Neural crest cell (in vitro differentiated cells): ENCODE measurements at regions not wholly inside any gene's neighbourhood (a gene's known extent, or its start where the extent isn't known, plus 50 kb on each side); places are given as distances from the start of the nearest gene placed in this dataset.
A peak's percentile ranks its signal among the peaks of the same experiment; 100 is the strongest.

Source experiments
- DNase-seq: peaks from one replicate; pipeline ENCODE4 v3.0.0; 2021; ENCODE audit warnings: low read depth, mixed read lengths, low spot score
- H3K27ac Mint-ChIP-seq: one replicate; pipeline ENCODE4 v1.8.0; 2021; ENCODE audit warnings: mild to moderate bottlenecking, mixed read lengths; ENCODE audit not compliant: unreplicated experiment
- H3K27me3 Mint-ChIP-seq: 2 replicates; pipeline ENCODE4 v1.8.0; 2021; ENCODE audit warnings: low read depth, mild to moderate bottlenecking, mixed read lengths
- H3K36me3 Mint-ChIP-seq: 2 replicates; pipeline ENCODE4 v1.8.0; 2021; ENCODE audit warnings: low read depth, mild to moderate bottlenecking, mixed read lengths
- H3K4me1 Mint-ChIP-seq: 2 replicates; pipeline ENCODE4 v1.8.0; 2021; ENCODE audit warnings: mixed read lengths
- H3K4me3 Mint-ChIP-seq: one replicate; pipeline ENCODE4 v1.8.0; 2021; ENCODE audit warnings: mild to moderate bottlenecking, mixed read lengths
- H3K9me3 Mint-ChIP-seq: 2 replicates; pipeline ENCODE4 v1.8.0; 2021; ENCODE audit warnings: mixed read lengths
- CTCF ChIP-seq: fragments of 200-600 bp; sonication (generic); conservative IDR thresholded peaks from 2 replicates; pipeline ENCODE4 v1.5.0; 2021; ENCODE audit warnings: antibody characterized with exemption, mild to moderate bottlenecking

GRCh38 chr12:69083689-69084088, 150.7 kb upstream of the CPM start:
- Mint-ChIP-seq H3K36me3 (no peaks in the 10 kb centered on the region), H3K4me1 (no peaks in the 10 kb centered on the region), H3K4me3 (no peak overlapping the region), H3K9me3 (no peaks in the 10 kb centered on the region), H3K27me3 (no peaks in the 10 kb centered on the region), H3K27ac (no peak overlapping the region)
- DNase-seq, result no peak
- TF ChIP-seq CTCF, result no peak

- Mint-ChIP-seq H3K4me1 (no peaks in the 10 kb centered on the region), H3K9me3 (no peaks in the 10 kb centered on the region), H3K4me3 (no peak overlapping the region), H3K27ac (no peak overlapping the region), H3K27me3 (no peaks in the 10 kb centered on the region), H3K36me3 (no peaks in the 10 kb centered on the region)
- no peak for DNase-seq
- no peak for TF ChIP-seq CTCF
These were observed 151.9 kb upstream of the CPM start for GRCh38 chr12:69084816-69085378.

GRCh38 chr12:69085852-69086251, 152.9 kb upstream of the CPM start:
- Mint-ChIP-seq H3K4me1 (peaks cover 5% of the 10 kb centered on the region), H3K27me3 (peaks cover 7% of the 10 kb centered on the region), H3K4me3 (no peak overlapping the region), H3K9me3 (no peaks in the 10 kb centered on the region), H3K36me3 (no peaks in the 10 kb centered on the region), H3K27ac (no peak overlapping the region)
- no peak for TF ChIP-seq CTCF
- no peak for DNase-seq

- H3K27me3 Mint-ChIP-seq, result peaks cover 8% of the 10 kb centered on the region
- no peak for DNase-seq
- H3K36me3 Mint-ChIP-seq, result no peaks in the 10 kb centered on the region
These were observed 151.4 kb upstream of the CPSF6 start for GRCh38 chr12:69087986-69088385.

GRCh38 chr12:69090722-69091121, 148.6 kb upstream of the CPSF6 start:
- no peak for TF ChIP-seq CTCF
- H3K4me1 Mint-ChIP-seq, result peaks cover 5% of the 10 kb centered on the region
- H3K36me3 Mint-ChIP-seq, result no peaks in the 10 kb centered on the region
- peaks cover 13% of the 10 kb centered on the region for H3K27me3 Mint-ChIP-seq
- H3K4me3 Mint-ChIP-seq, result no peak overlapping the region
- no peaks in the 10 kb centered on the region for H3K9me3 Mint-ChIP-seq
- H3K27ac Mint-ChIP-seq, result peak overlapping the region; percentile 6
- DNase-seq, result no peak

More at GRCh38 chr12:69087986-69088385, 151.4 kb upstream of the CPSF6 start:
- Mint-ChIP-seq H3K27ac (no peak overlapping the region), H3K4me3 (no peak overlapping the region), H3K9me3 (no peaks in the 10 kb centered on the region), H3K4me1 (peaks cover 5% of the 10 kb centered on the region)
- no peak for TF ChIP-seq CTCF
